ENCODE measurements at regions not wholly inside any gene's neighbourhood (a gene's known extent, or its start where the extent isn't known, plus 50 kb on each side); places are given as distances from the start of the nearest gene placed in this dataset.

DNA sequence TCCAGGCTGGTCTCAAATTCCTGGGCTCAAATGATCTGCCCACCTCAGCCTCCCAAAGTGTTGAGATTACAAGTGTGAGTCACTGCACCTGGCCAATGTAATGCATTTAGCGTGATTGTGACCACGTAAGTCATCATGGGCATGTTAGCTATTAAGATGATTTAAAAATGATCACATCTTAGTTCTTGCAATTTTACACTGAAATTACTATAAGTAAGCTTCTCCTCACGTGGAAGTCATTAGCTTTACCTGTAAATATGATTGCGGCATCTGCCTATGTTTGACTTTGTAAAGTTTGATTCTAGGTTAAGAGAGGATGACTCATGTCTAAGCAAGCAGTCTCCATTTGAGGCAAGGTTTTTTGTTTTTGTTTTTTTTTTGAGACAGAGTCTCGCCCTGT is 85.5 kb downstream of the PMAIP1 start:
- Histone ChIP-seq H3K27me3 (ENCODE audit: control insufficient read depth in 1 of 2, insufficient read depth in 2 of 2, low read length in 2 of 2) (peaks cover 0 to 4% of the 10 kb centered on the region in 2 experiments; a peak in 2 of 5 replicates), H3K4me2 (ENCODE audit: low read depth, low read length) (no peak overlapping the region), H3K9me3 (ENCODE audit: low read length) (no peaks in the 10 kb centered on the region), H3K9ac (ENCODE audit: insufficient read depth, low read depth, low read length) (no peak overlapping the region), H2AFZ (ENCODE audit: low read length) (no peak overlapping the region), H3K79me2 (ENCODE audit: insufficient read depth, low read length) (no peaks in the 10 kb centered on the region), H3K36me3 (replicated peaks in 1 of 2; ENCODE audit: control insufficient read depth in 1 of 2, insufficient read depth in 2 of 2, low read length in 2 of 2) (no peaks in the 10 kb centered on the region), H3K27ac (ENCODE audit: extremely low read length, insufficient read depth, low read length) (no peak overlapping the region), H4K20me1 (ENCODE audit: insufficient read depth, low read length) (no peaks in the 10 kb centered on the region), H3K4me1 (ENCODE audit: insufficient read depth, low read length) (no peaks in the 10 kb centered on the region), H3K4me3 (replicated peaks in 1 of 3; ENCODE audit: insufficient read depth in 1 of 3, low read depth in 2 of 3, low read length in 3 of 3) (no peak overlapping the region)
- FAIRE-seq (no peak), ATAC-seq (no peak), DNase-seq (ENCODE audit: low spot score) (no peak)
- intact Hi-C loops (cut with micrococcal nuclease; ENCODE audit: unreplicated experiment), result loop anchor here (5.0 to 10.0 kb wide), 2 partner anchors 700 to 717 kb away; no protein-coding TSS in a partner anchor
- 31% methylated on average over 5 of the region's 5 CpGs for WGBS (ENCODE audit: low lambda C conversion rate)
- CTCF ChIA-PET (ENCODE audit: low intra/inter-chr PET ratio, low total read pairs), result no interaction called here
- BruUV-seq (replicated peaks), result no TSS peak
- in situ Hi-C loops (cut with HindIII; ENCODE audit: extremely low pct_ligation_motif_present, low pct_unique_long_range_greater_than_20kb), result loop anchor here (10.0 kb wide), 2 partner anchors 430 to 560 kb away; no protein-coding TSS in a partner anchor
- POLR2A ChIA-PET, result no interaction called here
- TF ChIP-seq FOXJ3 (CRISPR knock-in tag; IDR thresholded peaks at IDR 0.05; ENCODE audit: borderline replicate concordance) (no peak), SOX6 (IDR thresholded peaks at IDR 0.05) (no peak), SOX6 (CRISPR knock-in tag; IDR thresholded peaks at IDR 0.05) (no peak), FOXK2 (IDR thresholded peaks at IDR 0.05) (no peak), ZNF180 (CRISPR knock-in tag; IDR thresholded peaks at IDR 0.05; ENCODE audit: borderline replicate concordance, low read depth) (no peak), ZNF564 (CRISPR knock-in tag; IDR thresholded peaks at IDR 0.05) (no peak), ATAD3A (CRISPR knock-in tag; IDR thresholded peaks at IDR 0.05) (no peak), ZNF644 (CRISPR knock-in tag; IDR thresholded peaks at IDR 0.05; ENCODE audit: low read depth) (no peak)
- TF ChIP-seq, protein P1, sequence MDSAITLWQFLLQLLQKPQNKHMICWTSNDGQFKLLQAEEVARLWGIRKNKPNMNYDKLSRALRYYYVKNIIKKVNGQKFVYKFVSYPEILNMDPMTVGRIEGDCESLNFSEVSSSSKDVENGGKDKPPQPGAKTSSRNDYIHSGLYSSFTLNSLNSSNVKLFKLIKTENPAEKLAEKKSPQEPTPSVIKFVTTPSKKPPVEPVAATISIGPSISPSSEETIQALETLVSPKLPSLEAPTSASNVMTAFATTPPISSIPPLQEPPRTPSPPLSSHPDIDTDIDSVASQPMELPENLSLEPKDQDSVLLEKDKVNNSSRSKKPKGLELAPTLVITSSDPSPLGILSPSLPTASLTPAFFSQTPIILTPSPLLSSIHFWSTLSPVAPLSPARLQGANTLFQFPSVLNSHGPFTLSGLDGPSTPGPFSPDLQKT (CRISPR knock-in tag; IDR thresholded peaks at IDR 0.05; ENCODE audit: borderline replicate concordance), result no peak

DNA sequence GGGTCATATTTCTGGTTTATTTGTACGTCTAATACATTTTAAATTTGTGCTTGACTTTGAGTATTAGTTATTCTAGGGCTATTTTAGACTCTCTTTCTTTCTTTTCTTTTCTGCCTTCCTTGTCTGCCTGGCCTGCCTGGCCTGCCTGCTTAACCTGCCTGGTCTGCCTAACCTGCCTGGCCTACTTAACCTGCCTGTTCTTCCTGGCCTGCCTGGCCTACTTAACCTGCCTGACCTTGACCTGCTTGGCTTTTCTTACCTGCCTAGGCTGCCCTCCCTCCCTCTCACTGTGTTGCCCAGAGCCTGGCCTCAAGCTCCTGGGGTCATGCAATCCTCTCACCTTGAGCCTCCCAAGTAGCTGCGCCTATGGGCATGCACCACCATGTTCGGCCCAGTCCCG is 83.7 kb downstream of the PMAIP1 start:
- no peak overlapping the region for H3K9ac ChIP-seq (ENCODE audit: insufficient read depth, low read depth, low read length)
- H3K27ac ChIP-seq (ENCODE audit: extremely low read length, insufficient read depth, low read length), result no peak overlapping the region
- CTCF ChIA-PET (ENCODE audit: low intra/inter-chr PET ratio, low total read pairs), result no interaction called here
- H3K4me1 ChIP-seq (ENCODE audit: insufficient read depth, low read length), result no peaks in the 10 kb centered on the region
- FAIRE-seq, result no peak
- in situ Hi-C loops (cut with HindIII; ENCODE audit: extremely low pct_ligation_motif_present, low pct_unique_long_range_greater_than_20kb), result loop anchor here (10.0 kb wide), 2 partner anchors 431 to 561 kb away; no protein-coding TSS in a partner anchor
- no peak for DNase-seq (ENCODE audit: low spot score)
- H3K79me2 ChIP-seq (ENCODE audit: insufficient read depth, low read length), result no peaks in the 10 kb centered on the region
- H2AFZ ChIP-seq (ENCODE audit: low read length), result no peak overlapping the region
- POLR2A ChIA-PET, result no interaction called here
- 20% methylated on average over 4 of the region's 4 CpGs for WGBS (ENCODE audit: low lambda C conversion rate)
- no peak overlapping the region for H3K4me3 ChIP-seq (replicated peaks in 1 of 3; ENCODE audit: insufficient read depth in 1 of 3, low read depth in 2 of 3, low read length in 3 of 3)
- H3K4me2 ChIP-seq (ENCODE audit: low read depth, low read length), result no peak overlapping the region
- no peaks in the 10 kb centered on the region for H3K36me3 ChIP-seq (replicated peaks in 1 of 2; ENCODE audit: control insufficient read depth in 1 of 2, insufficient read depth in 2 of 2, low read length in 2 of 2)
- no peaks in the 10 kb centered on the region for H4K20me1 ChIP-seq (ENCODE audit: insufficient read depth, low read length)
- ATAC-seq, result no peak
- intact Hi-C loops (cut with micrococcal nuclease; ENCODE audit: unreplicated experiment), result loop anchor here (10.0 kb wide), 1 partner anchor 701 kb away; no protein-coding TSS in a partner anchor
- H3K9me3 ChIP-seq (ENCODE audit: low read length), result no peaks in the 10 kb centered on the region
- peaks cover 0 to 4% of the 10 kb centered on the region in 2 experiments; a peak in 2 of 5 replicates for H3K27me3 ChIP-seq (ENCODE audit: control insufficient read depth in 1 of 2, insufficient read depth in 2 of 2, low read length in 2 of 2)
- no TSS peak for BruUV-seq (replicated peaks)
- no peak for TF ChIP-seq HMGA1 (CRISPR knock-in tag; conservative IDR thresholded peaks at IDR 0.05)
- no peak for TF ChIP-seq KAT2B (IDR thresholded peaks at IDR 0.05; ENCODE audit: borderline replicate concordance, low read depth, low read length)
- TF ChIP-seq, protein P2, sequence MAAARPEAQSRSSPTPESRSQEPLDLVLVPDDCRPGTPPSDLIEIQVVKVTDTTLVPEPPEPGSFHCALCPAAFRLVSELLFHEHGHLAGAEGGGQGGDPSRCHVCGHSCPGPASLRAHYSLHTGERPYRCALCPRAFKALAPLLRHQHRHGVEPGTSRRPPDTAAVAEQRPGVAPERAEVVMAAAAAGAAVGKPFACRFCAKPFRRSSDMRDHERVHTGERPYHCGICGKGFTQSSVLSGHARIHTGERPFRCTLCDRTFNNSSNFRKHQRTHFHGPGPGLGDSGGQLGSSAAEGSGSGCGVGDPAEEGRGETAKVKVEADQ (CRISPR knock-in tag; IDR thresholded peaks at IDR 0.05; ENCODE audit: borderline replicate concordance), result no peak
- TF ChIP-seq, protein P3, sequence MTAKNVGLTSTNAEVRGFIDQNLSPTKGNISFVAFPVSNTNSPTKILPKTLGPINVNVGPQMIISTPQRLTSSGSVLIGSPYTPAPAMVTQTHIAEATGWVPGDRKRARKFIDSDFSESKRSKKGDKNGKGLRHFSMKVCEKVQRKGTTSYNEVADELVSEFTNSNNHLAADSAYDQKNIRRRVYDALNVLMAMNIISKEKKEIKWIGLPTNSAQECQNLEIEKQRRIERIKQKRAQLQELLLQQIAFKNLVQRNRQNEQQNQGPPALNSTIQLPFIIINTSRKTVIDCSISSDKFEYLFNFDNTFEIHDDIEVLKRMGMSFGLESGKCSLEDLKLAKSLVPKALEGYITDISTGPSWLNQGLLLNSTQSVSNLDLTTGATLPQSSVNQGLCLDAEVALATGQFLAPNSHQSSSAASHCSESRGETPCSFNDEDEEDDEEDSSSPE (CRISPR knock-in tag; IDR thresholded peaks at IDR 0.05), result no peak
- TF ChIP-seq MTA3 (CRISPR knock-in tag; IDR thresholded peaks at IDR 0.05), result no peak
- TF ChIP-seq, protein P4, sequence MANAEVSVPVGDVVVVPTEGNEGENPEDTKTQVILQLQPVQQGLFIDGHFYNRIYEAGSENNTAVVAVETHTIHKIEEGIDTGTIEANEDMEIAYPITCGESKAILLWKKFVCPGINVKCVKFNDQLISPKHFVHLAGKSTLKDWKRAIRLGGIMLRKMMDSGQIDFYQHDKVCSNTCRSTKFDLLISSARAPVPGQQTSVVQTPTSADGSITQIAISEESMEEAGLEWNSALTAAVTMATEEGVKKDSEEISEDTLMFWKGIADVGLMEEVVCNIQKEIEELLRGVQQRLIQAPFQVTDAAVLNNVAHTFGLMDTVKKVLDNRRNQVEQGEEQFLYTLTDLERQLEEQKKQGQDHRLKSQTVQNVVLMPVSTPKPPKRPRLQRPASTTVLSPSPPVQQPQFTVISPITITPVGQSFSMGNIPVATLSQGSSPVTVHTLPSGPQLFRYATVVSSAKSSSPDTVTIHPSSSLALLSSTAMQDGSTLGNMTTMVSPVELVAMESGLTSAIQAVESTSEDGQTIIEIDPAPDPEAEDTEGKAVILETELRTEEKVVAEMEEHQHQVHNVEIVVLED (CRISPR knock-in tag; IDR thresholded peaks at IDR 0.05; ENCODE audit: borderline replicate concordance), result no peak
